ENCODE measurements at regions not wholly inside any gene's neighbourhood (a gene's known extent, or its start where the extent isn't known, plus 50 kb on each side); places are given as distances from the start of the nearest gene placed in this dataset.

- DNase-seq = no peak
These were observed 217.0 kb upstream of the TARS1 start for GRCh38 chr5:33223563-33224284.

- DNase-seq = no peak
These were observed 216.3 kb upstream of the TARS1 start for GRCh38 chr5:33224285-33224961.

- DNase-seq = no peak
These were observed 213.5 kb upstream of the TARS1 start for GRCh38 chr5:33227247-33227646.

GRCh38 chr5:33227746-33228145, 213.0 kb upstream of the TARS1 start:
- DNase-seq = no peak

- DNase-seq = no peak
These were observed 212.6 kb upstream of the TARS1 start for GRCh38 chr5:33228149-33228548.

- no peak for DNase-seq
These were observed 211.5 kb upstream of the TARS1 start for GRCh38 chr5:33229216-33229615.

- no peak for DNase-seq
These were observed 210.2 kb upstream of the TARS1 start for GRCh38 chr5:33230467-33231078.

- no peak for DNase-seq
These were observed 209.5 kb upstream of the TARS1 start for GRCh38 chr5:33231214-33231710.

GRCh38 chr5:33231935-33232334, 208.8 kb upstream of the TARS1 start:
- DNase-seq = no peak

GRCh38 chr5:33232731-33233505, 207.8 kb upstream of the TARS1 start:
- DNase-seq = no peak

- no peak for DNase-seq
These were observed 205.5 kb upstream of the TARS1 start for GRCh38 chr5:33235304-33235703.

- DNase-seq = no peak
These were observed 204.9 kb upstream of the TARS1 start for GRCh38 chr5:33235824-33236223.

- DNase-seq = no peak
These were observed 203.3 kb upstream of the TARS1 start for GRCh38 chr5:33237471-33237870.

- DNase-seq = no peak
These were observed 201.7 kb upstream of the TARS1 start for GRCh38 chr5:33238826-33239695.

GRCh38 chr5:33240558-33240957, 200.2 kb upstream of the TARS1 start:
- DNase-seq = no peak

GRCh38 chr5:33241802-33242201, 199.0 kb upstream of the TARS1 start:
- peak; percentile 62 for DNase-seq

- no peak for DNase-seq
These were observed 198.5 kb upstream of the TARS1 start for GRCh38 chr5:33242277-33242676.

GRCh38 chr5:33244441-33245150, 196.2 kb upstream of the TARS1 start:
- DNase-seq = no peak

- DNase-seq = no peak
These were observed 186.2 kb upstream of the TARS1 start for GRCh38 chr5:33254579-33254978.

- DNase-seq = no peak
These were observed 182.8 kb upstream of the TARS1 start for GRCh38 chr5:33257807-33258429.

GRCh38 chr5:33258553-33258952, 182.2 kb upstream of the TARS1 start:
- no peak for DNase-seq

Data from GF-D8 (cell line).